ENCODE measurements at regions not wholly inside any gene's neighbourhood (a gene's known extent, or its start where the extent isn't known, plus 50 kb on each side); places are given as distances from the start of the nearest gene placed in this dataset.

GRCh38 chr7:117973975-117974374 is 100.7 kb upstream of the CTTNBP2 start:
- Histone ChIP-seq H3K36me3 (ENCODE audit: control insufficient read depth, insufficient read depth, low read length) (no peaks in the 10 kb centered on the region), H3K4me3 (replicated peaks; ENCODE audit: low read depth, low read length) (no peak overlapping the region), H3K27me3 (replicated peaks; ENCODE audit: control insufficient read depth, insufficient read depth, low read length) (no peaks in the 10 kb centered on the region)
- DNase-seq (ENCODE audit: extremely low read depth, insufficient read length): no peak
- no peak for TF ChIP-seq CTCF (IDR thresholded peaks at IDR 0.05; ENCODE audit: insufficient read depth, low read length, poor library complexity, severe bottlenecking)

DNA sequence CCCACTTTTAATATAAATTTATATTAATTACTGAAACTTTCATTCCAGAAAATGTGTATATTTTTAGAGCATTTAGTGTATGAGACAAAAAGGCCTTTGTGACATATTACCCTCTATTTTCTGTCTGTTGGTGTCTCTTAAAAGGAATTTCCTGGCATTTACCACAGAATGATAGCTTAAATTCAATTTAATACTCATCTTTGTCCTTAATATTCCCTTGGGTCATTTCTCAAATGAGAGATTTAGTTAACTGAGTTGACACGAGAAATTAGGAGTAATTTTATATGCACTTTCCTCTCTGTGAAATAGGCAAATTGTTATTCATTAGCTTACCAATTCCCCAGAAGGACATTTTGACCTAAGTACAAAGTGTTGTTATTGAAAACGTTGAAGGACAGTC is 101.7 kb upstream of the CTTNBP2 start:
- no peak for TF ChIP-seq CTCF (IDR thresholded peaks at IDR 0.05; ENCODE audit: insufficient read depth, low read length, poor library complexity, severe bottlenecking)

DNA sequence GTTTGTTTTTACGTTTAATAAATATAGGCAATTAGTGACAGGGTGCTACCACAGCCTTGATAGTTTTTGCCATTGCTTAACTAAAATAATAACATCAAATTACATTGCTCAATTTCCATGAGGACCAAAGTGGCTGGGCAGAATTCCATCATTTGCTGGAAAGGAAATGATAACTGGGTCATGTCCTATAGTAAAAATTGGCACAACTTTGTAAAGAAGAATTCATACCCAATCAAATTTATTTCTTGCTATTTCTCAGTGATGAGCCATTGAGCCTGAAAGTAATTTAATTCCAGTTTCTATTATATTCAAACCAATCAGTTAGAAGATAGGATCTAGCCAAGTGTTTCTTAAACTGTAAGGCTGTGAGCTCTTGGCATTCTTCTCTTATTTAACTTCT is 102.2 kb upstream of the CTTNBP2 start:
- H3K4me3 ChIP-seq (replicated peaks; ENCODE audit: low read depth, low read length): no peak overlapping the region
- no peaks in the 10 kb centered on the region for H3K36me3 ChIP-seq (ENCODE audit: control insufficient read depth, insufficient read depth, low read length)
- no peak for TF ChIP-seq CTCF (IDR thresholded peaks at IDR 0.05; ENCODE audit: insufficient read depth, low read length, poor library complexity, severe bottlenecking)
- no peaks in the 10 kb centered on the region for H3K27me3 ChIP-seq (replicated peaks; ENCODE audit: control insufficient read depth, insufficient read depth, low read length)
- DNase-seq (ENCODE audit: extremely low read depth, insufficient read length): no peak

More for the DNA sequence above, 101.7 kb upstream of the CTTNBP2 start:
- Histone ChIP-seq H3K4me3 (replicated peaks; ENCODE audit: low read depth, low read length) (no peak overlapping the region), H3K27me3 (replicated peaks; ENCODE audit: control insufficient read depth, insufficient read depth, low read length) (no peaks in the 10 kb centered on the region), H3K36me3 (ENCODE audit: control insufficient read depth, insufficient read depth, low read length) (no peaks in the 10 kb centered on the region)
- DNase-seq (ENCODE audit: extremely low read depth, insufficient read length): no peak

DNA sequence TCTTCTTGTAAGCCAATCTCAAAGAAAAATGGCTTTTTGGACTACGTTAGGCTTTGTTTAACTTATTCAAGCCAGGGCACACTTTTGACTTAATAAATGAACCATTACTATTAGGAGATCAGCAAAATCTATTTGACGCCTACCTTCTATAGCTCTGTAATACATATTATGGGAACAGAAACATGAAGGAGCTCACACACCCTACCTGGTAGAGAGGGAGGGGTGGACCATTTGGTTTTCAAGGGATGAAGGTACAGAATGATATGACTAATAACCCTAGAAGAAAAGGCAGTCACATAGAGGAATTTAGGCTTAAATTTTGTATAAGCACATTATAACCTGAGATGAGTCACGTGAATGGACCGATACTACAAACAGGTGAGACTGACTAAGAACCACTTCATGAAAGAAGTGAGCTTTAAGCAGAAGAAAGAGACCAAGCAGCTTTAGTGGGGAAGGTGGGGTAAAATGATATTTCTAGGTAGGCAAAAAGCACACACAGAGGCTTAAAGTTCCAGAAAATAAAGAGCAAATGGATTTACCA is 106.8 kb upstream of the CTTNBP2 start:
- no peak overlapping the region for H3K4me3 ChIP-seq (replicated peaks; ENCODE audit: low read depth, low read length)
- no peak for DNase-seq (ENCODE audit: extremely low read depth, insufficient read length)
- TF ChIP-seq CTCF (IDR thresholded peaks at IDR 0.05; ENCODE audit: insufficient read depth, low read length, poor library complexity, severe bottlenecking): no peak
- H3K27me3 ChIP-seq (replicated peaks; ENCODE audit: control insufficient read depth, insufficient read depth, low read length): no peaks in the 10 kb centered on the region
- no peaks in the 10 kb centered on the region for H3K36me3 ChIP-seq (ENCODE audit: control insufficient read depth, insufficient read depth, low read length)

DNA sequence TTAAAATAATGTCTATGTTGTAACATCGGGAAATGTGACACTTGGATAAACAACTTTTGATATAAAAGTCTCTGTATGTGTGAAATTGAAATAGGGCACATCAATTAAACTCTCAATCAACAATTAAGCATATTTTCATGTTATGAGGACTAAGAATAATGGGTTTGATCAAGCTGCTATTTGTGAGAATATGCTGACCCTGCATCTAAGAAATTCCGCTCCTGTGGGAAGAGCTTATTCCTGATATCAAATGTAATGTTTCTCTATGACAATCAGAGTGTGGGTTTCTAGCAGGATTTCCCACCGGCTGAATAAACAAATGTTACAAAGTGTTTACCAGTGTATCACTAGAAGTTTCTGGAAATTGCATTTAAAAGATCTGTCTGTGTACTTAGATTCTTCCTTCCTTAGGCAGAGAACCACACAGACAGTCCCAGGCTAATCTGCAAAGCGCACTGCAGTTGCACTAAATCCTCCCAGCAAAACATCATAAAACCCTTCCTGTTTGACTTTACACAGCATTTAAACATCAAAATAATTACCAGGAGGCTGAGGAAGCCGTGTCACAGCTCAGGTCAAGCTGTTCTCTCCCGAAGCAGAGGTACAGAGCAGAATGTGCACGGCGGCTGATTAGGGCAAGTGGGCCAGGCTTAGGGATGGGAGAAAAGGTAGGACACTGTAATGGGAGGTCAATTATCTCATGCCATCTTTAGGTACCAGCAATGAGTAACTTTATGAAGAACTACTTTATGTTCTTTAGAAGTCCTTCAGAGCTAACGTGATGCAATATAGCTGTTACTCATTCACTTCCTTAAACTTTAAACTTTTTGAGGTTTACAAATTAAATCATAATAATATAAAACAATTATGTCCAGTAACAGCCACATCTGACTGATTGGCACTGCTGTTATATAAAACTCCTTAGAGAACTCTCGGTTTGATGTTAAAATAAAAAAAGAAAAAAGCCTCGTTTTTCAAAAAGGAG is 109.1 kb upstream of the CTTNBP2 start:
- no peak for TF ChIP-seq CTCF (IDR thresholded peaks at IDR 0.05; ENCODE audit: insufficient read depth, low read length, poor library complexity, severe bottlenecking)
- no peaks in the 10 kb centered on the region for H3K36me3 ChIP-seq (ENCODE audit: control insufficient read depth, insufficient read depth, low read length)
- no peaks in the 10 kb centered on the region for H3K27me3 ChIP-seq (replicated peaks; ENCODE audit: control insufficient read depth, insufficient read depth, low read length)
- DNase-seq (ENCODE audit: extremely low read depth, insufficient read length): no peak
- no peak overlapping the region for H3K4me3 ChIP-seq (replicated peaks; ENCODE audit: low read depth, low read length)
